ENCODE measurements at regions not wholly inside any gene's neighbourhood (a gene's known extent, or its start where the extent isn't known, plus 50 kb on each side); places are given as distances from the start of the nearest gene placed in this dataset.

GRCh38 chr5:128798871-128799270, 166.4 kb upstream of the SLC27A6 start:
- FAIRE-seq: no peak

GRCh38 chr5:128799945-128800344, 165.3 kb upstream of the SLC27A6 start:
- FAIRE-seq (no peak), DNase-seq (ENCODE audit: low read depth, low spot score) (no peak)
- dilution Hi-C loops (cut with MboI; ENCODE audit: extremely low pct_ligation_motif_present, low sequenced_read_pairs): no loop called here
- no peak for TF ChIP-seq CTCF (optimal IDR thresholded peaks at IDR 0.05 in 1 of 3, IDR thresholded peaks at IDR 0.05 in 1 of 3, conservative IDR thresholded peaks at IDR 0.05 in 1 of 3; ENCODE audit: extremely low read depth in 1 of 3, insufficient read depth in 2 of 3, low read length in 3 of 3)
- TF ChIP-seq EZH2 (IDR thresholded peaks at IDR 0.05; ENCODE audit: low read length): no peak
- Histone ChIP-seq H3K27me3 (ENCODE audit: control insufficient read depth, extremely low read depth, insufficient read depth, low read length) (no peaks in the 10 kb centered on the region), H3K4me1 (ENCODE audit: control insufficient read depth, extremely low read depth, insufficient read depth, low read length) (no peaks in the 10 kb centered on the region), H3K27ac (ENCODE audit: control insufficient read depth, insufficient read depth, low read length) (no peak overlapping the region), H4K20me1 (ENCODE audit: control insufficient read depth, extremely low read depth, insufficient read depth, low read length) (no peaks in the 10 kb centered on the region), H2AFZ (ENCODE audit: control insufficient read depth, low read length) (no peak overlapping the region), H3K9me1 (ENCODE audit: control insufficient read depth, extremely low read depth, insufficient read depth, low read length) (no peaks in the 10 kb centered on the region), H3K4me2 (ENCODE audit: control insufficient read depth, extremely low read depth, insufficient read depth, low read depth, low read length) (no peak overlapping the region), H3K9ac (ENCODE audit: control insufficient read depth, extremely low read depth, insufficient read depth, low read length) (no peak overlapping the region), H3K9me3 (ENCODE audit: control insufficient read depth, low read depth, low read length) (no peaks in the 10 kb centered on the region), H3K36me3 (ENCODE audit: control insufficient read depth in 2 of 2, extremely low read depth in 1 of 2, insufficient read depth in 2 of 2, low read length in 2 of 2) (no peaks in the 10 kb centered on the region), H3K79me2 (ENCODE audit: control insufficient read depth, insufficient read depth, low read length) (no peaks in the 10 kb centered on the region), H3K4me3 (ENCODE audit: control insufficient read depth in 2 of 3, extremely low read depth in 1 of 3, insufficient read depth in 2 of 3, low read depth in 1 of 3, low read length in 3 of 3) (no peak overlapping the region)

More at GRCh38 chr5:128798871-128799270, 166.4 kb upstream of the SLC27A6 start:
- Histone ChIP-seq H3K4me1 (ENCODE audit: control insufficient read depth, extremely low read depth, insufficient read depth, low read length) (no peaks in the 10 kb centered on the region), H2AFZ (ENCODE audit: control insufficient read depth, low read length) (no peak overlapping the region), H3K9ac (ENCODE audit: control insufficient read depth, extremely low read depth, insufficient read depth, low read length) (no peak overlapping the region), H3K79me2 (ENCODE audit: control insufficient read depth, insufficient read depth, low read length) (no peaks in the 10 kb centered on the region), H3K9me1 (ENCODE audit: control insufficient read depth, extremely low read depth, insufficient read depth, low read length) (no peaks in the 10 kb centered on the region), H3K27ac (ENCODE audit: control insufficient read depth, insufficient read depth, low read length) (no peak overlapping the region), H3K9me3 (ENCODE audit: control insufficient read depth, low read depth, low read length) (no peaks in the 10 kb centered on the region), H3K4me2 (ENCODE audit: control insufficient read depth, extremely low read depth, insufficient read depth, low read depth, low read length) (no peak overlapping the region), H3K27me3 (ENCODE audit: control insufficient read depth, extremely low read depth, insufficient read depth, low read length) (no peaks in the 10 kb centered on the region), H3K4me3 (ENCODE audit: control insufficient read depth in 2 of 3, extremely low read depth in 1 of 3, insufficient read depth in 2 of 3, low read depth in 1 of 3, low read length in 3 of 3) (no peak overlapping the region), H4K20me1 (ENCODE audit: control insufficient read depth, extremely low read depth, insufficient read depth, low read length) (no peaks in the 10 kb centered on the region), H3K36me3 (ENCODE audit: control insufficient read depth in 2 of 2, extremely low read depth in 1 of 2, insufficient read depth in 2 of 2, low read length in 2 of 2) (no peaks in the 10 kb centered on the region)
- dilution Hi-C loops (cut with MboI; ENCODE audit: extremely low pct_ligation_motif_present, low sequenced_read_pairs): no loop called here
- DNase-seq (ENCODE audit: low read depth, low spot score): no peak
- no peak for TF ChIP-seq CTCF (optimal IDR thresholded peaks at IDR 0.05 in 1 of 3, IDR thresholded peaks at IDR 0.05 in 1 of 3, conservative IDR thresholded peaks at IDR 0.05 in 1 of 3; ENCODE audit: extremely low read depth in 1 of 3, insufficient read depth in 2 of 3, low read length in 3 of 3)
- no peak for TF ChIP-seq EZH2 (IDR thresholded peaks at IDR 0.05; ENCODE audit: low read length)
